Fibroblast of the conjunctiva (primary cell): ENCODE measurements at regions not wholly inside any gene's neighbourhood (a gene's known extent, or its start where the extent isn't known, plus 50 kb on each side); places are given as distances from the start of the nearest gene placed in this dataset.
"Not testable (repeated sequence)": the region's sequence is repeated elsewhere in the genome, so short reads cannot be mapped to it uniquely, and the experiment has no call there.

Experiments
- DNase-seq: peaks from one replicate; pipeline ENCODE4 v3.0.0-alpha.2; 2010; ENCODE audit warnings: low read depth

DNA sequence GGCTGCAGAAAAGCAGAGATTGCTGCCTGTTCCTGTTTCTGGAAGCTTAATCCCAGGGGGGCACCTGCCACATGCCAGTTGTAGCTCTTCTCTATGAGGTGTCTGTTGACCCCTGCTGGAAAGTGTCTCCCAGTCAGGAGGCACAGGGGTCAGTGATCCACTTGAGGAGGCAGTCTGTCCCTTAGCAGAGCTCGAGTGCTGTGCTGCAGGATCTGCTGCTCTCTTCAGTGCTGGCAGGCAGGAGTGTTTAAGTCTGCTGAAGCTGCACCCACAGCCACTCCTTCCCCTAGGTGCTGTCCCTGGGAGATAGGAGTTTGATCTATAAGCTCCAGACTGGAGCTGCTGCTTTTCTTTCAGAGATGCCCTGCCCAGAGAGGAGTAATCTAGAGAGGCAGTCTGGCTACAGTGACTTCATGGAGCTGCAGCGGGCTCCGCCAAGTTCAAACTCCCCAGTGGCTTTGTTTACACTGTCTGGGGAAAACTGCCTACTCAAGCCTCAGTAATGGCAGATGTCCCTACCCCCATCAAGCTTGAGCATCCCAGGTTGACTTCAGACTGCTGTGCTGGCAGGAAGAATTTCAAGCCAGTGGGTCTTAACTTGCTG lies 57.6 kb upstream of the CROT start:
- no peak for DNase-seq

GRCh38 chr7:87288742-87289141 lies 56.7 kb upstream of the CROT start:
- DNase-seq = not testable (repeated sequence)

DNA sequence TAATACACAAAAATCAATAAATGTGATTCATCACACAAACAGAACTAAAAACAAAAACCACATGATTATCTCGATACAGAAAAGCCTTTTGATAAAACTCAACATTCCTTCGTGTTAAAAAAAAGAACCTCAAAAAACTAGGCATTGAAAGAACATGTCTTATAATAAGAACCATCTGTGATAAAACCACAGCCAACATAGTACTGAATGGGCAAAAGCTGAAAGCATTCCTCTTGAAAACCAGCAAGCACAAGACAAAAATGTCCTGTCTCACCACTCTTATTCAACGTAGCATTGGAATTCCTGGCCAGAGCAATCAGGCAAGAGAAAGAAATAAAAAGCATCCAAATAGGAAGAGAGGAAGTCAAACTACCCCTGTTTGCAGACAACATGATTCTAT lies 49.9 kb upstream of the CROT start:
- DNase-seq = peak; percentile 23
